CD14-positive monocyte (primary cell): ENCODE measurements at regions not wholly inside any gene's neighbourhood (a gene's known extent, or its start where the extent isn't known, plus 50 kb on each side); places are given as distances from the start of the nearest gene placed in this dataset.

ENCODE experiments used
- DNase-seq, 3 donors: peaks; one replicate each; pipeline ENCODE4 v3.0.0-alpha.2; 2011 to 2022
- H2AFZ ChIP-seq: 2 replicates; pipeline ENCODE4 v1.6.0; 2012; ENCODE audit warnings: mild to moderate bottlenecking, low read depth, low read length, inconsistent platforms; ENCODE audit not compliant: insufficient read depth, poor library complexity, severe bottlenecking
- H3K27ac ChIP-seq, 2 donors: 1 replicate in 1 of 2; 2 replicates in 1 of 2; pipeline ENCODE4 v1.5.1; 2012 to 2013; ENCODE audit warnings: low read length in 2 of 2, control low read depth in 1 of 2, inconsistent platforms in 1 of 2, low read depth in 1 of 2, mild to moderate bottlenecking in 1 of 2
- H3K27me3 ChIP-seq, 2 donors: one replicate each; pipeline versions ENCODE4 v1.6.0 to v1.6.1; 2011 to 2013; ENCODE audit warnings: low read length in 2 of 2; ENCODE audit not compliant: control insufficient read depth in 2 of 2, insufficient read depth in 2 of 2
- H3K36me3 ChIP-seq, 2 donors: replicated peaks in 1 of 2; 1 replicate in 1 of 2; 2 replicates in 1 of 2; pipeline versions ENCODE4 v1.5.1 to v1.6.1; 2012 to 2013; ENCODE audit warnings: low read length in 2 of 2, control low read depth in 1 of 2, inconsistent platforms in 1 of 2, mild to moderate bottlenecking in 1 of 2; ENCODE audit not compliant: insufficient read depth in 2 of 2, control insufficient read depth in 1 of 2
- H3K4me1 ChIP-seq, 2 donors: 1 replicate in 1 of 2; 2 replicates in 1 of 2; pipeline versions ENCODE4 v1.5.1 to v1.6.1; 2012 to 2013; ENCODE audit warnings: low read length in 2 of 2, control low read depth in 1 of 2, inconsistent platforms in 1 of 2, mild to moderate bottlenecking in 1 of 2, moderate library complexity in 1 of 2; ENCODE audit not compliant: insufficient read depth in 2 of 2, control insufficient read depth in 1 of 2
- H3K4me2 ChIP-seq: replicated peaks from 2 replicates; pipeline ENCODE3; 2012; ENCODE audit warnings: low read length, moderate library complexity, mild to moderate bottlenecking; ENCODE audit not compliant: poor library complexity, severe bottlenecking; ENCODE audit errors: extremely low read depth
- H3K4me3 ChIP-seq, 3 experiments: fragments of 200-600 bp in 1 of 3; sonication (generic) in 1 of 3; replicated peaks in 1 of 3; 1 replicate in 2 of 3; 2 replicates in 1 of 3; pipeline ENCODE4 v1.5.1; 2011 to 2013; ENCODE audit warnings: low read length in 3 of 3, mild to moderate bottlenecking in 3 of 3, control low read depth in 2 of 3, low read depth in 2 of 3, inconsistent platforms in 1 of 3, moderate library complexity in 1 of 3
- H3K79me2 ChIP-seq: 2 replicates; pipeline ENCODE4 v1.6.0; 2012; ENCODE audit warnings: mild to moderate bottlenecking, control low read depth, inconsistent platforms, low read length, moderate library complexity; ENCODE audit not compliant: insufficient read depth
- H3K9ac ChIP-seq: 2 replicates; pipeline ENCODE4 v1.6.0; 2017; ENCODE audit warnings: low read length, mild to moderate bottlenecking; ENCODE audit not compliant: insufficient read depth, poor library complexity, severe bottlenecking
- H3K9me3 ChIP-seq, 2 donors: replicated peaks in 1 of 2; 1 replicate in 1 of 2; 2 replicates in 1 of 2; pipeline versions ENCODE4 v1.5.1 to v1.6.1; 2012 to 2013; ENCODE audit warnings: low read length in 2 of 2, control low read depth in 1 of 2; ENCODE audit not compliant: control insufficient read depth in 1 of 2, insufficient read depth in 1 of 2
- H4K20me1 ChIP-seq: 2 replicates; pipeline ENCODE4 v1.6.0; 2012; ENCODE audit warnings: mild to moderate bottlenecking, low read length, control low read depth, moderate library complexity; ENCODE audit not compliant: insufficient read depth
- H3K27ac Mint-ChIP-seq, 7 donors: one replicate each; pipeline ENCODE4 v1.8.0; 2020; ENCODE audit warnings: mild to moderate bottlenecking in 7 of 7, mixed read lengths in 7 of 7, moderate library complexity in 6 of 7, inconsistent platforms in 2 of 7
- H3K27me3 Mint-ChIP-seq, 3 donors: one replicate each; pipeline ENCODE4 v1.8.0; 2021 to 2022; ENCODE audit warnings: low read depth in 3 of 3, mild to moderate bottlenecking in 3 of 3, mixed read lengths in 3 of 3, moderate library complexity in 3 of 3, inconsistent platforms in 1 of 3
- H3K36me3 Mint-ChIP-seq, 2 donors: one replicate each; pipeline ENCODE4 v1.8.0; 2020; ENCODE audit warnings: mixed read lengths in 2 of 2, inconsistent platforms in 1 of 2, mild to moderate bottlenecking in 1 of 2
- H3K4me1 Mint-ChIP-seq: one replicate; pipeline ENCODE4 v1.8.0; 2020; ENCODE audit warnings: mild to moderate bottlenecking, mixed read lengths
- H3K4me3 Mint-ChIP-seq, 2 donors: one replicate each; pipeline ENCODE4 v1.8.0; 2020; ENCODE audit warnings: mild to moderate bottlenecking in 2 of 2, mixed read lengths in 2 of 2, moderate library complexity in 1 of 2
- H3K9me3 Mint-ChIP-seq, 7 donors: one replicate each; pipeline ENCODE4 v1.8.0; 2020 to 2022; ENCODE audit warnings: mixed read lengths in 7 of 7, mild to moderate bottlenecking in 6 of 7, moderate library complexity in 6 of 7, inconsistent platforms in 2 of 7
- WGBS: methylation state at CpG from one replicate; pipeline ENCODE4 v1.1.5; 2013; ENCODE audit warnings: missing lambda C conversion rate; ENCODE audit not compliant: insufficient coverage; 5-methylcytosine and 5-hydroxymethylcytosine counted together
- intact Hi-C, 2 donors: fragments of 100-400 bp; cut with micrococcal nuclease; formaldehyde crosslinking; loops; one replicate each; pipeline versions ENCODE4 v1.15.0 to v1.15.1; 2023
- TF ChIP-seq, protein P1 (sequence below): fragments of 200-600 bp; IDR thresholded peaks from one replicate; pipeline ENCODE4 v1.8.0; 2022; ENCODE audit warnings: antibody characterized with exemption, mild to moderate bottlenecking

GRCh38 chr5:112643339-112643971, 94.2 kb upstream of the APC start:
- no peak overlapping the region for H3K4me3 Mint-ChIP-seq
- Histone ChIP-seq H3K4me2 (no peak overlapping the region), H3K4me1 (peaks cover 0 to 5% of the 10 kb centered on the region in 2 donors), H3K36me3 (no peaks in the 10 kb centered on the region), H4K20me1 (no peaks in the 10 kb centered on the region), H2AFZ (no peak overlapping the region), H3K4me3 (no peak overlapping the region), H3K79me2 (no peaks in the 10 kb centered on the region), H3K27ac (no peak overlapping the region), H3K9me3 (no peaks in the 10 kb centered on the region), H3K27me3 (no peaks in the 10 kb centered on the region), H3K9ac (no peak overlapping the region)
- H3K27ac Mint-ChIP-seq, result no peak overlapping the region
- H3K4me1 Mint-ChIP-seq, result peaks cover 16% of the 10 kb centered on the region
- no peaks in the 10 kb centered on the region for H3K36me3 Mint-ChIP-seq
- DNase-seq, result no peak
- WGBS, result 81% methylated on average over 2 of the region's 4 CpGs
- TF ChIP-seq, protein P1, sequence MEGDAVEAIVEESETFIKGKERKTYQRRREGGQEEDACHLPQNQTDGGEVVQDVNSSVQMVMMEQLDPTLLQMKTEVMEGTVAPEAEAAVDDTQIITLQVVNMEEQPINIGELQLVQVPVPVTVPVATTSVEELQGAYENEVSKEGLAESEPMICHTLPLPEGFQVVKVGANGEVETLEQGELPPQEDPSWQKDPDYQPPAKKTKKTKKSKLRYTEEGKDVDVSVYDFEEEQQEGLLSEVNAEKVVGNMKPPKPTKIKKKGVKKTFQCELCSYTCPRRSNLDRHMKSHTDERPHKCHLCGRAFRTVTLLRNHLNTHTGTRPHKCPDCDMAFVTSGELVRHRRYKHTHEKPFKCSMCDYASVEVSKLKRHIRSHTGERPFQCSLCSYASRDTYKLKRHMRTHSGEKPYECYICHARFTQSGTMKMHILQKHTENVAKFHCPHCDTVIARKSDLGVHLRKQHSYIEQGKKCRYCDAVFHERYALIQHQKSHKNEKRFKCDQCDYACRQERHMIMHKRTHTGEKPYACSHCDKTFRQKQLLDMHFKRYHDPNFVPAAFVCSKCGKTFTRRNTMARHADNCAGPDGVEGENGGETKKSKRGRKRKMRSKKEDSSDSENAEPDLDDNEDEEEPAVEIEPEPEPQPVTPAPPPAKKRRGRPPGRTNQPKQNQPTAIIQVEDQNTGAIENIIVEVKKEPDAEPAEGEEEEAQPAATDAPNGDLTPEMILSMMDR, result no peak
- H3K27me3 Mint-ChIP-seq, result peaks cover 3 to 8% (median 3%) of the 10 kb centered on the region in 3 donors
- peaks cover 0 to 2% (median 0%) of the 10 kb centered on the region in 7 donors for H3K9me3 Mint-ChIP-seq
- intact Hi-C loops, result no loop called here

DNA sequence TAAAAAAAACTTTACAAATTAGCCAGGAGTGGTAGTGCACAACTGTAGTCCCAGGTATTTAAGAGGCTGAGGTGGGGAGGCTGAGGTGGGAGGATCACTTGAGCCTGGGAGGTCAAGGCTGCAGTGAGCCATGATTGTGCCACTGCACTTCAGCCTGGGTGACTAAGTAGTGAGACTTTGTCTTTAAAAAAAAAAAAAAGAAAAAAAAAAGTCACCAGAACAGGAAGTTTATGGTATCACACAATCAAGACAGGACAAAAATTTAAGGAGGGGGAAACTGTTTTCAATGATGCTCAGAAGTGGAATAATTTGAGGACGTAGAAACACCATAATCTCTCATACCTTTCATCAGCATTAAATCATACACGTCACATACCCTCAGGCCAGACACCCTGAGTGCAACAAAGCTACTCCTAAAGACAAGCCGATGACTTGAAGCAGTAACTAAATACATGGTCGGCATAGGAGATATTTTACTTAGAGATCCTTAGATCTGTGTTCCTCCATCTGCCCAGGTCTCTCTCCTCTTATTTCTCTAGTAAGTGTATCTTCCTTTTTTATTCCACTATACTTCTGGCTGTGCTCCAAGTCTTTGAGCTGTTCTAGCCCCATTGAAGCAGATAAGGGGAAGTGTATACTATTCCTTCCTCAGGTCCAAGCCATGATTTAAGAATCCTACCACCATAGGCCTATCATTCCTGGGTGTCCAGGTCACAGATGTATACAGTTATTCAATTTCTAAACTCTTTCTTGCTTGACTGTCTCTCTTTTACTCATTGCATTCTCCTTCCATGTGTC, 91.3 kb upstream of the APC start:
- peaks cover 0 to 2% (median 0%) of the 10 kb centered on the region in 7 donors for H3K9me3 Mint-ChIP-seq
- no peaks in the 10 kb centered on the region for H3K36me3 Mint-ChIP-seq
- DNase-seq, result peak; percentile 11 to 21 (median 19)
- no peaks in the 10 kb centered on the region for H3K36me3 ChIP-seq
- no peak overlapping the region for H3K4me2 ChIP-seq
- intact Hi-C loops, result no loop called here
- H3K27ac ChIP-seq, result no peak overlapping the region
- no peaks in the 10 kb centered on the region for H3K79me2 ChIP-seq
- H3K9me3 ChIP-seq, result no peaks in the 10 kb centered on the region
- H3K4me1 ChIP-seq, result peaks cover 0 to 2% of the 10 kb centered on the region in 2 donors
- H3K4me1 Mint-ChIP-seq, result peaks cover 11% of the 10 kb centered on the region
- H3K9ac ChIP-seq, result no peak overlapping the region
- H3K27me3 ChIP-seq, result no peaks in the 10 kb centered on the region
- H2AFZ ChIP-seq, result no peak overlapping the region
- no peak overlapping the region for H3K4me3 ChIP-seq
- TF ChIP-seq, protein P1, result no peak
- H3K27ac Mint-ChIP-seq, result peak overlapping the region in 1 of 7 donors; percentile 21
- no peak overlapping the region for H3K4me3 Mint-ChIP-seq
- H4K20me1 ChIP-seq, result no peaks in the 10 kb centered on the region
- no CpG with 5 or more reads among the region's 4 CpGs for WGBS
- peaks cover 5 to 15% (median 6%) of the 10 kb centered on the region in 3 donors for H3K27me3 Mint-ChIP-seq
